Natural killer cell treated with Interleukin-12 subunit alpha and Interleukin-12 subunit beta and Interleukin-15 and Interleukin-18, amount 100 ng/mL, for 72 hours (primary cell): ENCODE measurements at regions not wholly inside any gene's neighbourhood (a gene's known extent, or its start where the extent isn't known, plus 50 kb on each side); places are given as distances from the start of the nearest gene placed in this dataset.
"Not testable (repeated sequence)": the region's sequence is repeated elsewhere in the genome, so short reads cannot be mapped to it uniquely, and the experiment has no call there.

Source experiments
- ATAC-seq, 2 donors: fragments of 150-1000 bp; cut with Tn5 transposase in 1 of 2; sonication (Bioruptor Pico), chemical (Tn5 transposase) in 1 of 2; 2 replicates each; pipeline ENCODE4 v1.10.0; 2021
- DNase-seq: peaks from one replicate; pipeline ENCODE4 v3.0.0; 2022; ENCODE audit warnings: low spot score
- H3K27ac Mint-ChIP-seq, 2 donors: 1 replicate in 1 of 2; 2 replicates in 1 of 2; pipeline ENCODE4 v1.8.0; 2022; ENCODE audit warnings: mixed read lengths in 2 of 2, mild to moderate bottlenecking in 1 of 2, moderate library complexity in 1 of 2
- H3K27me3 Mint-ChIP-seq, 2 donors: 1 replicate in 1 of 2; 2 replicates in 1 of 2; pipeline ENCODE4 v1.8.0; 2022; ENCODE audit warnings: mixed read lengths in 2 of 2
- H3K36me3 Mint-ChIP-seq: one replicate; pipeline ENCODE4 v1.8.0; 2022; ENCODE audit warnings: mixed read lengths
- H3K4me1 Mint-ChIP-seq, 2 donors: 1 replicate in 1 of 2; 2 replicates in 1 of 2; pipeline ENCODE4 v1.8.0; 2022; ENCODE audit warnings: low read depth in 2 of 2, mixed read lengths in 2 of 2, mild to moderate bottlenecking in 1 of 2
- H3K4me3 Mint-ChIP-seq: one replicate; pipeline ENCODE4 v1.8.0; 2022; ENCODE audit warnings: mixed read lengths
- H3K9me3 Mint-ChIP-seq: 2 replicates; pipeline ENCODE4 v1.8.0; 2022; ENCODE audit warnings: mixed read lengths

DNA sequence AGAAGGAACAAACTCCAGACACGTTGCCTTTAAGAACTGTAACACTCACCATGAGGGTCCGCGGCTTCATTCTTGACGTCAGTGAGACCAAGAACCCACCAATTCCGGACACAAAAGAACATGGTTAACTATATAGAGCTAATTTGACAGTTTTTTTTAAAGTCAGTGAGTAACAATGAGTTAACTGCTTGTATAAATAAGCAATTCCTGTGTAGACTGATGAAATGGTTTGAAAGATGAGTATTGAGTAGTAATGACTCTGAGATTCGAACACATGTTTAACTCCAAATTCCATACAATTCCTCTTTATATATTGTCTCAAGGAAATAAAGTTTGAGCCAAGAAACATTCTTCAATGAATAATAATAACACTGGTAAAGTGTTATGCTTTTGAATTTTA lies 478.0 kb downstream of the MMUT start:
- Mint-ChIP-seq H3K4me3 (no peak overlapping the region), H3K36me3 (no peaks in the 10 kb centered on the region), H3K4me1 (no peaks in the 10 kb centered on the region), H3K9me3 (peaks cover 8% of the 10 kb centered on the region), H3K27ac (no peak overlapping the region), H3K27me3 (no peaks in the 10 kb centered on the region)
- DNase-seq (no peak), ATAC-seq (no peak)

DNA sequence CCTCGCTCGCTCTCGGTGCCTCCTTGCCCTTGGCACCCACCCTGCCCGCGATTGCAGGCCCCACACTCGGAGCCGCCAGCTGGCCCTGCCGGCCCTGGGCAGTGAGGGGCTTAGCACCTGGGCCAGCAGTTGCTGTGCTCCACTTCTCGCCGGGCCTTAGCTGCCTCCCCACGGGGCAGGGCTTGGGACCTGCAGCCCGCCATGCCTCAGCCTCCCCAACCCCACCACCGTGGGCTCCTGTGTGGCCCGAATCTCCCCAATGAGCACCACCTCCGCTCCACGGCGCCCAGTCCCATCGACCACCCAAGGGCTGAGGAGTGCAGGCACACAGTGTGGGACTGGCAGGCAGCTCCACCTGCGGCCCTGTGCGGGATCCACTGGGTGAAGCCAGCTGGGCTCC lies 479.1 kb downstream of the MMUT start:
- not testable (repeated sequence) for H3K9me3 Mint-ChIP-seq, H3K4me3 Mint-ChIP-seq, H3K27me3 Mint-ChIP-seq, ATAC-seq, DNase-seq, H3K36me3 Mint-ChIP-seq, H3K27ac Mint-ChIP-seq, H3K4me1 Mint-ChIP-seq

DNA sequence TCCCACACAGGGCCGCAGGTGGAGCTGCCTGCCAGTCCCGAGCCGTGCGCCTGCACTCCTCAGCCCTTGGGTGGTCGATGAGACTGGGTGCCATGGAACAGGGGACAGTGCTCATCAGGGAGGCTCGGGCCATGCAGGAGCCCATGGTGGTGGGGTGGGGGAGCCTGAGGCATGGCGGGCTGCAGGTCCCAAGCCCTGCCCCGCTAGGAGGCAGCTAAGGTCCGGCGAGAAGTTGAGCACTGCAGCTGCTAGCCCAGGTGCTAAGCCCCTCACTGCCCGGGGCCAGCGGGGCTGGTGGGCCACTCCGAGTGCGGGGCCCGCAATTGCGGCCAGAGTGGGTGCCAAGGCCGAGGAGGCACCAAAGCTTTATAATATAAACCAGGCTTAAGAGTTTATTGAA lies 479.7 kb downstream of the MMUT start:
- DNase-seq (no peak), ATAC-seq (no peak)
- no peaks in the 10 kb centered on the region for H3K27me3 Mint-ChIP-seq
- no peaks in the 10 kb centered on the region for H3K36me3 Mint-ChIP-seq
- H3K9me3 Mint-ChIP-seq, result peaks cover 8% of the 10 kb centered on the region
- H3K27ac Mint-ChIP-seq, result no peak overlapping the region
- no peak overlapping the region for H3K4me3 Mint-ChIP-seq
- H3K4me1 Mint-ChIP-seq, result no peaks in the 10 kb centered on the region

DNA sequence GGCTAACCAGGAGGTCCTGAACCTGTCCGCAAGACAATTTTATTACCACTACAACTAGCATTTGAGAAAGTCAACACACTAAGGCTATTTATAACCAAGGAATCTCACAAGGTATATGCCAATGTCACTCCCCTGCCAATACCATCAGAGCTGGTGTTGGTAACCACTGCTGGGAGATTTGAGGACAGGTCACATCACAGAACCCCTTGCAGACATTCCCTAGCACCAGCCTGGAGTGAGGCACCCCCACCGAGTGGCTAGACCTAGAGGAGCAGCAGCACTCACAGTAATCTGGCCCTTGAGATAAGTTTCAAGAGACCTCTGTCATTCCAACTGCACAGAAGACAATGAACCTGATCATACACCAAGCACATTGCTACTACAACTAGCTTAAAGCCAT lies 483.2 kb downstream of the MMUT start:
- ATAC-seq (no peak), DNase-seq (no peak)
- Mint-ChIP-seq H3K4me3 (no peak overlapping the region), H3K27ac (no peak overlapping the region), H3K4me1 (no peaks in the 10 kb centered on the region), H3K27me3 (no peaks in the 10 kb centered on the region), H3K9me3 (peaks cover 7% of the 10 kb centered on the region), H3K36me3 (no peaks in the 10 kb centered on the region)

DNA sequence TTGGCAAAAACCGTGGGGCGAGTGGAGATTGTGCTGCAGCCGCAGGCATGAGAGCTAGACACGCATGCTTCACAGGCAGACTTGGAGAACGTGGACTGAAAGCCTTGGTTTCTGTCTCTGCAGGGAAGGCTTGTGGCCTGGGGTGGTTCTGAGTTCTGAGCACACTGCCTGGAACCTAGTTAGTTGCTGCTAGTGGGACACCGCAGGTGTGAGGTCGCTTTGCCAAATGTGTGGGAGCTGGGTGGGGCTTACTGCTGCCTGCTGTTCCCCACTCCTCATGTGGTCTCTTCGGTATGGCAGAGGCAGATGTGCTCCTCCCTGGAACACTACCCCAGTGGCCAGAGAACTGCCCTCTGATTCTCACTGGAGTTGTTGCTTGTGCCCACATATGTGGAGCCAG lies 484.0 kb downstream of the MMUT start:
- no peaks in the 10 kb centered on the region for H3K36me3 Mint-ChIP-seq
- peaks cover 7% of the 10 kb centered on the region for H3K9me3 Mint-ChIP-seq
- DNase-seq (no peak), ATAC-seq (no peak)
- H3K27me3 Mint-ChIP-seq, result no peaks in the 10 kb centered on the region
- H3K4me3 Mint-ChIP-seq, result no peak overlapping the region
- no peak overlapping the region for H3K27ac Mint-ChIP-seq
- no peaks in the 10 kb centered on the region for H3K4me1 Mint-ChIP-seq

DNA sequence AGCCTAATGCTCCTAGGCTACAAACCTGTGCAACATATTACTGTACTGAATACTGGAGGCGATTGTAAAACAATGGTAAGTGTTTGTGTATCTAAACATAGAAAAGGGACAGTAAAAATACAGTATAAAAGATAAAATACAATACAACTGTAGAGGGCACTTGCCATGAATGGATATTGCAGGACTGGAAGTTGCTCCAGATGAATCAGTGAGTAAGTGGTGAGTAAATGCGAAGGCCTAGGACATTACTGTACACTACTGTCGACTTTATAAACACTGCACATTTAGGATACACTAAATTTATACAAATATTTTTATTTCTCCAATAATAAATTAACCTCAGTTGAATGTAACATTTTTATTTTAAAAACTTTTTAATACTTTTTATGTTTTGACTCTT lies 485.0 kb downstream of the MMUT start:
- Mint-ChIP-seq H3K4me1 (no peaks in the 10 kb centered on the region), H3K27me3 (no peaks in the 10 kb centered on the region), H3K27ac (no peak overlapping the region), H3K9me3 (peaks cover 7% of the 10 kb centered on the region), H3K4me3 (no peak overlapping the region), H3K36me3 (no peaks in the 10 kb centered on the region)
- DNase-seq (no peak), ATAC-seq (no peak)

DNA sequence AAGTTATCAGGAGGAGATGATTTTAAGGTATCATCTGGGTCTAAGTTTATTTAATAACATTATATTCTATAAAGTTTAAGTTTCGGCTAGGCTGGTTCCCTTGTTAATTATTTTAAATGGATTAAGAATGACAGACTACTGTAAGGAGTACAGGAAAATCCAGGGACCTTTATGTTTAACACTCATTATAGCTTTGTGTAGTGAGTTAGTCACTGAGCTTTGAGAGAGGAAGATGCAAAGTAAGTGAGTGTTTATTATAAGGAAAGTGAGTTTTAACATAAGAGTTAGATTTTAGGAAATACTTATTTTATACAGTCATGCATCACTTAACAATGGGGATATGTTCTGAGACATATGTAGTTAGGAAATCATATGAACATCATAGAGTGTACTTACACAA lies 485.5 kb downstream of the MMUT start:
- H3K27me3 Mint-ChIP-seq, result no peaks in the 10 kb centered on the region
- ATAC-seq (no peak), DNase-seq (no peak)
- no peaks in the 10 kb centered on the region for H3K4me1 Mint-ChIP-seq
- peaks cover 7% of the 10 kb centered on the region for H3K9me3 Mint-ChIP-seq
- H3K36me3 Mint-ChIP-seq, result no peaks in the 10 kb centered on the region
- no peak overlapping the region for H3K27ac Mint-ChIP-seq
- no peak overlapping the region for H3K4me3 Mint-ChIP-seq

DNA sequence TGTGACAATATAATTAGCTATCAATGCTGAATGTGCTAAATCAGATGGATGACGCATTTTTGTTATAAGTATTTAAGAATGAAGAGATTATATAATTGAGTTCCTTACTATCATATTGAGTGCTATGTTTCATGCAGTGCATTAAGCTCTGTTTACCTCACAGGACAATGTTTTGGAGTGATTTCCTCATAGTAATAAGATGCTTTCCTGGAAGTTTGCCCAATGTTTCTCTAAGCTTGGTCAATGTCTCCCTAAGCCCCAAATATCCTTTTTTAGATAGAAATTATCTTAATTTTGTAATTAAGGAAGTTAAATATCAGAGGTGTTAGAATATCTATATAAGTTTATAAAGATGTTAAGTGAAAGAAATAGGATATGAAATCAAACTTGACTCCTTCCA lies 489.6 kb downstream of the MMUT start:
- no peak overlapping the region for H3K4me3 Mint-ChIP-seq
- H3K27ac Mint-ChIP-seq, result no peak overlapping the region
- no peaks in the 10 kb centered on the region for H3K36me3 Mint-ChIP-seq
- no peaks in the 10 kb centered on the region for H3K4me1 Mint-ChIP-seq
- DNase-seq, result no peak
- H3K27me3 Mint-ChIP-seq, result no peaks in the 10 kb centered on the region
- H3K9me3 Mint-ChIP-seq, result peaks cover 7% of the 10 kb centered on the region
- no peak for ATAC-seq

DNA sequence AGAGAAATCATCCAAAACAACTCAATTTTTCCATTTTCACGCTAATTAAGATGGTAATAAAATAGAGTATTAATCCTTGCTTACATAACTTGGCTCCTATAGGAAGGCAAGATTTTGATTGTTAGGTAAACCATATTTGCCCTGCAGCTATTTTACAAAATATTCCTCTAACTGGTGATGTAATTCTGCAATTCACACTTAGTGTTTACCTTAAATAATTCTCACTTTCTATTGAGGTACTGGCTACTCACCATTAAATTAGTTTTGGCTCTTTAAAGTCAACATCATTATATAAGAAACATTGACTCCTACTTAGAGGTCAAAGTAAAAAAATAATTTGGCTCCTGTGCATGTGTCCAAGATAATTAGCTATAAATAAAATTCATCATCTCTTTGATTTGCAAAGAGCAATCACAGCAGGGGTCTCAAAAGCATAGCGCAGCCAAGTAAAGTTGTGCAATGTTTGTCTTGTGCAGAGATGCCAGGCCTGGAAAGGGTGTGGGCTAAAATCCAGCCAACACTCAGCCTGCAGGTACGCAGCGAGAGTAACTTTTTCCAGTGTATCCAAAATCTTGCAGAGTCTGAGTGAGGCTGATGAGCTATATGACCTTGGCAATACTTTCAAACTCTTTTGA lies 501.2 kb downstream of the MMUT start:
- Mint-ChIP-seq H3K27me3 (no peaks in the 10 kb centered on the region), H3K36me3 (no peaks in the 10 kb centered on the region), H3K27ac (no peak overlapping the region), H3K4me1 (no peaks in the 10 kb centered on the region), H3K9me3 (peaks cover 7% of the 10 kb centered on the region), H3K4me3 (no peak overlapping the region)
- no peak for ATAC-seq
- no peak for DNase-seq

DNA sequence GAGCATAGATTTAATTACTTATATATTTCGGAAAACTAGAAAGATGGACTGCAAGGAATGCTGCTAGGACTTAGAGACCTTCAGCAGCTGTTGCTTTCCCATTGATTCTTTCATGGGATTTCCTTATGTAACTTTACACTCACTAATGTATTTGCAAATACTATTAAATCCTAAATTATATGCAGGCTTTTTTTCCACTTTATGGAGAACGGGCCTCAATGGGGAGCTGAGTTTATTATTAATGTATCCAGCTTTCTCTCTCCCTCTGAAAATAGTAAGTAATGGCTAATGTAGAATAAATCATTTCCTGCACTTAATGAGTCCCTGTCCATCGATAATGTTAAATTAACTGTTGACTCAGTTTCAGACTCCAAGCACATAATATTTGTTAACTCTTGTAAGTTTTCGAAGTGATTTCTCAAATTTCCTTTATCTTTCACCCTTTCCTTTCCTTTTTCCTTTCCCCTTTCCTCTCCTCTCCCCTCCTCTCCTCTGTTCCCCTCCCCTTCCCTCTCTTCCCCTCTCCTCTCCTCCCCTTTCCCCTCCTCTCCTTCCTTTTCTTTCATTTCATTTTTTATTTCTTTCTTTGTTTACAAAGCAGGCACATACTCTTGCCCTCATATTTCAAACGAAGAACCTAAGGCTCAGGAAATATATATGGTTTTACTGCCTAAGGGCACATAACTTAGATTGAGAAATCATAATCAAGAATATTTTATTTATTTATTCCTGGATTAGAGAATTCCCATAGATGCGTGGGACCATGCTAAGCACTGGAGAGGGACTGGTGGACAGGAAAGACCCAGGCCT lies 503.6 kb downstream of the MMUT start:
- Mint-ChIP-seq H3K4me3 (no peak overlapping the region), H3K27ac (no peak overlapping the region), H3K9me3 (peaks cover 9% of the 10 kb centered on the region), H3K27me3 (no peaks in the 10 kb centered on the region), H3K36me3 (peaks cover 6% of the 10 kb centered on the region), H3K4me1 (no peaks in the 10 kb centered on the region)
- no peak for ATAC-seq
- no peak for DNase-seq

DNA sequence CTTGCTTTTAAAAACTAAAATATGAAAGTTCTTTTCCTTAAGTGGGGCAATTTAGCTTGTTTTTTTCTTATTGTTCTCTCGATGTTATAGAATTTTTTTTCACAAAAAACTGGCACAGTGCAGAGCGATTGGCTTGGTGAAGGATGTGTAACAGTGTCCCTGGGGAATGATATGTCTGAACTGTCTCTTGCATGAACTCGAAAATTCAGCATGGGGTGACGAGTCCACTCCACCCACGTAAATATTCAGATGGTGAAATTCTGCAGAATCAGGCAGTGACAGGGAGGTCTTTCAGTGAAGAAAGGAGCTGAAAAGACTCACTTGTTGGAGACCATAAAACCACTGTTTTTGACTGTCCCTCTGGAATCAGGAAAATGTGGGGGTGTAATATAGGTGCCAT lies 505.3 kb downstream of the MMUT start:
- DNase-seq (no peak), ATAC-seq (no peak)
- no peaks in the 10 kb centered on the region for H3K4me1 Mint-ChIP-seq
- no peaks in the 10 kb centered on the region for H3K27me3 Mint-ChIP-seq
- no peak overlapping the region for H3K27ac Mint-ChIP-seq
- H3K9me3 Mint-ChIP-seq, result peaks cover 11% of the 10 kb centered on the region
- no peak overlapping the region for H3K4me3 Mint-ChIP-seq
- H3K36me3 Mint-ChIP-seq, result peaks cover 12% of the 10 kb centered on the region

DNA sequence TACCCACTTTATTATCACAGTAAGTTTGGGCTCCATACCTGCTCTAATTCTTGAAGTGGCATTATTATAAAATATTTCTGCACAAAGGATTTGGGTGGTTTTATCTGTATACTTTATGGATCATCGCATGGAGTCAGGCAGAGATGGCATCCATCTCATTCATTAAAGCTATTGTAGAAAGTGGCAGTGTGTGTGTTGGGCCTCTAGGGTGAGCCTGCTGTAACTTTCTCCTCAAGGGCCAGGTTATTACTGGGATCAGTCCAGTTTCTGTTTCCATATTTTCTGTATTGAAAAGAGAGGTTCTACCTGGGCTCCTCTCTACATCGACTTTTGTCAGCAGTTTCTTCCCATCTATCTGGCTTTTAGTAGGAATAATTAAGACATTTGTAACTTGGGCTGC lies 511.1 kb downstream of the MMUT start:
- no peak for ATAC-seq
- Mint-ChIP-seq H3K4me1 (no peaks in the 10 kb centered on the region), H3K4me3 (no peak overlapping the region), H3K36me3 (peaks cover 17% of the 10 kb centered on the region), H3K9me3 (peaks cover 16% of the 10 kb centered on the region), H3K27ac (no peak overlapping the region), H3K27me3 (no peaks in the 10 kb centered on the region)
- DNase-seq, result no peak

DNA sequence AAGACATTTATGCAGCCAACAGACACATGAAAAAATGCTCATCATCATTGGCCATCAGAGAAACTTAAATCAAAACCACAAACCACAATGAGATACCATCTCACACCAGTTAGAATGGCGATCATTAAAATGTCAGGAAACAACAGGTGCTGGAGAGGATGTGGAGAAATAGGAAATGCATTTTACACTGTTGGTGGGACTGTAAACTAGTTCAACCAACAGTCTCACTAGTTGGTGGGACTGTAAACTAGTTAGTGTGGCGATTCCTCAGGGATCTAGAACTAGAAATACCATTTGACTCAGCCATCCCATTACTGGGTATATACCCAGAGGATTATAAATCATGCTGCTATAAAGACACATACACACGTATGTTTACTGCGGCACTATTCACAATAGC lies 518.8 kb downstream of the MMUT start:
- peaks cover 10% of the 10 kb centered on the region for H3K9me3 Mint-ChIP-seq
- not testable (repeated sequence) for DNase-seq, H3K27me3 Mint-ChIP-seq, H3K27ac Mint-ChIP-seq, H3K36me3 Mint-ChIP-seq, H3K4me1 Mint-ChIP-seq, H3K4me3 Mint-ChIP-seq, ATAC-seq

DNA sequence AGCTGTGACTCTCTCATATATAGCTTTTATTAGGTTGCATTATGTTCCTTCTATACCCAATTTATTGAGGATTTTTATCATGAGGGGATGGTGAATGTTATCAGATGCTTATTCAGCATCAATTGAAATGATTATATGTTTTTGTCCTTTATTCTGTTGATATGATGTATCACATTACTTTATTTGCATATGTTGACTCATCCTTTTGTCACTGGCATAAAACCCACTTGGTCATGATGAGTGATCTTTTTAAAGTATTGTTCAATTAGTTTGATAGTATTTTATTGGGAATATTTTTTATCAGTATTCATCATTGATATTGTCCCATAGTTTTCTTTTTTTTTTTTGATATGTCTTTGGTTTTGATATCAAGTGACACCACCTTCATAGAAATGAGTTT lies 529.9 kb downstream of the MMUT start:
- no peak for ATAC-seq
- Mint-ChIP-seq H3K36me3 (peaks cover 4% of the 10 kb centered on the region), H3K27me3 (no peaks in the 10 kb centered on the region), H3K4me3 (no peak overlapping the region), H3K27ac (no peak overlapping the region), H3K9me3 (peaks cover 27% of the 10 kb centered on the region), H3K4me1 (no peaks in the 10 kb centered on the region)
- DNase-seq, result no peak

DNA sequence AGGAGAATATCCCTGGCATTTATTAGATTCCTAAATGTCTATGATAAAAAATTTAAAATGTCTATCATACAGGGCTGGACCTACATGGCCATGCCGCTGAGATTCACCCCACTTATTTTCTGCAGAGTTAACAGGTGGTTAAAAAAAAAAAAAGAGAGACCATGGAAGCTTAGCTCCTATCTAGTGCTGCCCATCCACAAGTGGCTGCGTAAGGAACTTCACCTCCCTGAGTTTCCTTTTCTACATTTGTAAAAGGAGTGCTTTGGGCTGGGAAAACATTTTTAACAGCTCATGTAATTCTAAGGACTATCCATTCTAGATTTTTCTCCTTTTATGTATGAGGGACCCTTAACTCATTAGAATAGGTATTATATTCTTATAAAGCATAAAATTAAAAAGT lies 534.1 kb downstream of the MMUT start:
- Mint-ChIP-seq H3K4me3 (no peak overlapping the region), H3K36me3 (no peaks in the 10 kb centered on the region), H3K27ac (no peak overlapping the region), H3K27me3 (no peaks in the 10 kb centered on the region), H3K9me3 (peaks cover 25% of the 10 kb centered on the region), H3K4me1 (no peaks in the 10 kb centered on the region)
- DNase-seq, result no peak
- ATAC-seq, result no peak
